HL-60 (cell line): ENCODE measurements at regions not wholly inside any gene's neighbourhood (a gene's known extent, or its start where the extent isn't known, plus 50 kb on each side); places are given as distances from the start of the nearest gene placed in this dataset.
"Not testable (repeated sequence)": the region's sequence is repeated elsewhere in the genome, so short reads cannot be mapped to it uniquely, and the experiment has no call there.

Experiments
- TF ChIP-seq, protein P1 (sequence below): IDR thresholded peaks from one replicate; pipeline ENCODE4 v1.5.1; 2011; ENCODE audit warnings: low read length, control low read depth, inconsistent platforms; ENCODE audit not compliant: insufficient read depth
- TF ChIP-seq, protein P2 (sequence below): IDR thresholded peaks from 2 replicates; pipeline ENCODE4 v1.6.1; 2012; ENCODE audit warnings: low read depth; ENCODE audit not compliant: insufficient replicate concordance

DNA sequence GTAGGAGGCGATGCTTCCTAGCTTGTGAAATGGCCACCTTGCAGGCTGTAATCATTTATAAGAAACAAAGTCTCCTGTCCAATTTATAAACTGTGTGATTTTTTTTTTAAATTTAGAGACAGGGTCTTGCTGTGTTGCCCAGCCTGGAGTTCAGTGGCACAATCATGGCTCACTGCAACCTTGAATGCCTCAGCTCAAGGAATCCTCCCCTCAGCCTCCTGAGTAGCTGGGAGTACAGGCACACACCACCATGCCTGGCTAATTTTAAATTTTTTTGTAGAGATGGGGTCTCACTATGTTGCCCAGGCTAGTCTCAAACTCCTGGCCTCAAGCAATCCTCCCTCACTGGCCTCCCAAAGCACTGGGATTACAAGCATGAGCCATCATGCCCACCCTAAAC, 150.1 kb downstream of the PTPRU start:
- TF ChIP-seq, protein P1, sequence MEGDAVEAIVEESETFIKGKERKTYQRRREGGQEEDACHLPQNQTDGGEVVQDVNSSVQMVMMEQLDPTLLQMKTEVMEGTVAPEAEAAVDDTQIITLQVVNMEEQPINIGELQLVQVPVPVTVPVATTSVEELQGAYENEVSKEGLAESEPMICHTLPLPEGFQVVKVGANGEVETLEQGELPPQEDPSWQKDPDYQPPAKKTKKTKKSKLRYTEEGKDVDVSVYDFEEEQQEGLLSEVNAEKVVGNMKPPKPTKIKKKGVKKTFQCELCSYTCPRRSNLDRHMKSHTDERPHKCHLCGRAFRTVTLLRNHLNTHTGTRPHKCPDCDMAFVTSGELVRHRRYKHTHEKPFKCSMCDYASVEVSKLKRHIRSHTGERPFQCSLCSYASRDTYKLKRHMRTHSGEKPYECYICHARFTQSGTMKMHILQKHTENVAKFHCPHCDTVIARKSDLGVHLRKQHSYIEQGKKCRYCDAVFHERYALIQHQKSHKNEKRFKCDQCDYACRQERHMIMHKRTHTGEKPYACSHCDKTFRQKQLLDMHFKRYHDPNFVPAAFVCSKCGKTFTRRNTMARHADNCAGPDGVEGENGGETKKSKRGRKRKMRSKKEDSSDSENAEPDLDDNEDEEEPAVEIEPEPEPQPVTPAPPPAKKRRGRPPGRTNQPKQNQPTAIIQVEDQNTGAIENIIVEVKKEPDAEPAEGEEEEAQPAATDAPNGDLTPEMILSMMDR: not testable (repeated sequence)
- TF ChIP-seq, protein P2, sequence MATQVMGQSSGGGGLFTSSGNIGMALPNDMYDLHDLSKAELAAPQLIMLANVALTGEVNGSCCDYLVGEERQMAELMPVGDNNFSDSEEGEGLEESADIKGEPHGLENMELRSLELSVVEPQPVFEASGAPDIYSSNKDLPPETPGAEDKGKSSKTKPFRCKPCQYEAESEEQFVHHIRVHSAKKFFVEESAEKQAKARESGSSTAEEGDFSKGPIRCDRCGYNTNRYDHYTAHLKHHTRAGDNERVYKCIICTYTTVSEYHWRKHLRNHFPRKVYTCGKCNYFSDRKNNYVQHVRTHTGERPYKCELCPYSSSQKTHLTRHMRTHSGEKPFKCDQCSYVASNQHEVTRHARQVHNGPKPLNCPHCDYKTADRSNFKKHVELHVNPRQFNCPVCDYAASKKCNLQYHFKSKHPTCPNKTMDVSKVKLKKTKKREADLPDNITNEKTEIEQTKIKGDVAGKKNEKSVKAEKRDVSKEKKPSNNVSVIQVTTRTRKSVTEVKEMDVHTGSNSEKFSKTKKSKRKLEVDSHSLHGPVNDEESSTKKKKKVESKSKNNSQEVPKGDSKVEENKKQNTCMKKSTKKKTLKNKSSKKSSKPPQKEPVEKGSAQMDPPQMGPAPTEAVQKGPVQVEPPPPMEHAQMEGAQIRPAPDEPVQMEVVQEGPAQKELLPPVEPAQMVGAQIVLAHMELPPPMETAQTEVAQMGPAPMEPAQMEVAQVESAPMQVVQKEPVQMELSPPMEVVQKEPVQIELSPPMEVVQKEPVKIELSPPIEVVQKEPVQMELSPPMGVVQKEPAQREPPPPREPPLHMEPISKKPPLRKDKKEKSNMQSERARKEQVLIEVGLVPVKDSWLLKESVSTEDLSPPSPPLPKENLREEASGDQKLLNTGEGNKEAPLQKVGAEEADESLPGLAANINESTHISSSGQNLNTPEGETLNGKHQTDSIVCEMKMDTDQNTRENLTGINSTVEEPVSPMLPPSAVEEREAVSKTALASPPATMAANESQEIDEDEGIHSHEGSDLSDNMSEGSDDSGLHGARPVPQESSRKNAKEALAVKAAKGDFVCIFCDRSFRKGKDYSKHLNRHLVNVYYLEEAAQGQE: not testable (repeated sequence)
